ENCODE measurements at regions not wholly inside any gene's neighbourhood (a gene's known extent, or its start where the extent isn't known, plus 50 kb on each side); places are given as distances from the start of the nearest gene placed in this dataset.

- no peak for ATAC-seq
- POLR2A ChIA-PET, result interaction anchor here (0.6 kb wide), 1 partner anchor 934 kb away, joined by 14 read pairs; no protein-coding TSS in a partner anchor
- H3K27me3 ChIP-seq (ENCODE audit: control insufficient read depth, insufficient read depth, low read length), result no peaks in the 10 kb centered on the region
- H3K27ac ChIP-seq (ENCODE audit: low read length), result no peak overlapping the region
- no peaks in the 10 kb centered on the region for H3K9me3 ChIP-seq (ENCODE audit: control insufficient read depth, insufficient read depth, low read depth, low read length)
- intact Hi-C loops (cut with micrococcal nuclease; ENCODE audit: unreplicated experiment), result loop anchor here (5.0 to 10.0 kb wide), 2 partner anchors 193 to 230 kb away; no protein-coding TSS in a partner anchor
- CTCF ChIA-PET, result no interaction called here
- TF ChIP-seq CTCF (IDR thresholded peaks at IDR 0.05), result no peak
- TF ChIP-seq TCF7L2 (IDR thresholded peaks at IDR 0.05; ENCODE audit: low read depth, low read length), result no peak
- no peak for TF ChIP-seq REST (IDR thresholded peaks at IDR 0.05; ENCODE audit: insufficient read depth in 1 of 2, low read depth in 2 of 2, low read length in 1 of 2)
- TF ChIP-seq SIN3A (IDR thresholded peaks at IDR 0.05; ENCODE audit: borderline replicate concordance, insufficient read depth, low read depth, low read length), result no peak
- no peak for TF ChIP-seq POLR2AphosphoS5 (IDR thresholded peaks at IDR 0.05; ENCODE audit: low read depth, low read length)
- in situ Hi-C loops (cut with HindIII; ENCODE audit: low pct_unique_long_range_greater_than_20kb, low sequenced_read_pairs), result no loop called here
- H3K36me3 ChIP-seq (ENCODE audit: control insufficient read depth, insufficient read depth, low read length), result no peaks in the 10 kb centered on the region
- H3K4me3 ChIP-seq (ENCODE audit: low read depth in 2 of 2, low read length in 2 of 2), result no peak overlapping the region
- no TSS peak for BruUV-seq (replicated peaks)
- H3K4me1 ChIP-seq (ENCODE audit: control insufficient read depth, insufficient read depth, low read length), result peaks cover 3% of the 10 kb centered on the region; the same call in 1 of the 2 replicates
- DNase-seq (ENCODE audit: low read depth, low spot score), result no peak
These were observed 206.1 kb upstream of the DPH6 start for GRCh38 chr15:35752134-35752466.

GRCh38 chr15:35753486-35753885, 207.5 kb upstream of the DPH6 start:
- no peaks in the 10 kb centered on the region for H3K36me3 ChIP-seq (ENCODE audit: control insufficient read depth, insufficient read depth, low read length)
- no TSS peak for BruUV-seq (replicated peaks)
- peaks cover 3% of the 10 kb centered on the region; the same call in 1 of the 2 replicates for H3K4me1 ChIP-seq (ENCODE audit: control insufficient read depth, insufficient read depth, low read length)
- no peaks in the 10 kb centered on the region for H3K9me3 ChIP-seq (ENCODE audit: control insufficient read depth, insufficient read depth, low read depth, low read length)
- ChIA-PET POLR2A (no interaction called here), CTCF (no interaction called here)
- intact Hi-C loops (cut with micrococcal nuclease; ENCODE audit: unreplicated experiment), result loop anchor here (5.0 to 10.0 kb wide), 2 partner anchors 191 to 231 kb away; no protein-coding TSS in a partner anchor
- H3K27ac ChIP-seq (ENCODE audit: low read length), result no peak overlapping the region
- no peaks in the 10 kb centered on the region for H3K27me3 ChIP-seq (ENCODE audit: control insufficient read depth, insufficient read depth, low read length)
- TF ChIP-seq CTCF (IDR thresholded peaks at IDR 0.05) (no peak), TCF7L2 (IDR thresholded peaks at IDR 0.05; ENCODE audit: low read depth, low read length) (no peak), REST (IDR thresholded peaks at IDR 0.05; ENCODE audit: insufficient read depth in 1 of 2, low read depth in 2 of 2, low read length in 1 of 2) (no peak), POLR2AphosphoS5 (IDR thresholded peaks at IDR 0.05; ENCODE audit: low read depth, low read length) (no peak), SIN3A (IDR thresholded peaks at IDR 0.05; ENCODE audit: borderline replicate concordance, insufficient read depth, low read depth, low read length) (no peak)
- H3K4me3 ChIP-seq (ENCODE audit: low read depth in 2 of 2, low read length in 2 of 2), result no peak overlapping the region
- no peak for DNase-seq (ENCODE audit: low read depth, low spot score)
- in situ Hi-C loops (cut with HindIII; ENCODE audit: low pct_unique_long_range_greater_than_20kb, low sequenced_read_pairs), result no loop called here
- ATAC-seq, result no peak

Data from Panc1 (cell line).